Neural cell (in vitro differentiated cells): ENCODE measurements at regions not wholly inside any gene's neighbourhood (a gene's known extent, or its start where the extent isn't known, plus 50 kb on each side); places are given as distances from the start of the nearest gene placed in this dataset.

ENCODE experiments used
- H2AFZ ChIP-seq: fragments of 200-600, 300-800 bp; sonication (generic), shearing (Covaris generic); 2 replicates; pipeline ENCODE4 v1.6.0; 2014; ENCODE audit warnings: low read depth, mild to moderate bottlenecking, antibody characterized with exemption, low read length, moderate library complexity
- H3F3A ChIP-seq: fragments of 200-600 bp; shearing (Covaris generic); 2 replicates; pipeline ENCODE4 v1.6.1; 2016; ENCODE audit warnings: mild to moderate bottlenecking, moderate library complexity, mixed read lengths, antibody characterized with exemption, low read length; ENCODE audit not compliant: insufficient read depth, poor library complexity, severe bottlenecking
- H3K27ac ChIP-seq: fragments of 200-600, 300-800 bp; sonication (generic), shearing (Covaris generic); 2 replicates; pipeline ENCODE4 v1.5.1; 2014; ENCODE audit warnings: mild to moderate bottlenecking, low read length, moderate library complexity
- H3K27me3 ChIP-seq: fragments of 300-800, 200-600 bp; sonication (generic), shearing (Covaris generic); 2 replicates; pipeline ENCODE4 v1.6.0; 2014; ENCODE audit warnings: mild to moderate bottlenecking, low read depth, low read length, moderate library complexity; ENCODE audit not compliant: insufficient read depth
- H3K36me3 ChIP-seq: fragments of 300-800, 200-600 bp; sonication (generic), shearing (Covaris generic); 2 replicates; pipeline ENCODE4 v1.5.1; 2014; ENCODE audit warnings: mild to moderate bottlenecking, antibody characterized with exemption, low read length, moderate library complexity; ENCODE audit not compliant: insufficient read depth
- H3K4me2 ChIP-seq: fragments of 300-800, 200-600 bp; sonication (generic), shearing (Covaris generic); 2 replicates; pipeline ENCODE4 v1.6.0; 2014; ENCODE audit warnings: mild to moderate bottlenecking, low read length
- H3K4me3 ChIP-seq: fragments of 300-800, 200-600 bp; sonication (generic), shearing (Covaris generic); 2 replicates; pipeline ENCODE4 v1.5.1; 2014; ENCODE audit warnings: mild to moderate bottlenecking, low read length, moderate library complexity
- H3K79me2 ChIP-seq: fragments of 200-600 bp; shearing (Covaris generic); replicated peaks from 2 replicates; pipeline ENCODE4 v1.6.0; 2014; ENCODE audit warnings: mild to moderate bottlenecking, low read length, moderate library complexity; ENCODE audit not compliant: insufficient read depth
- H3K9ac ChIP-seq: fragments of 300-800, 200-600 bp; sonication (generic), shearing (Covaris generic); 2 replicates; pipeline ENCODE4 v1.6.1; 2016; ENCODE audit warnings: mild to moderate bottlenecking, low read length, mixed read lengths
- H3K9me2 ChIP-seq: fragments of 200-600 bp; shearing (Covaris generic); 2 replicates; pipeline ENCODE4 v1.6.1; 2016; ENCODE audit warnings: mild to moderate bottlenecking, low read length, mixed read lengths; ENCODE audit not compliant: insufficient read depth
- H3K9me3 ChIP-seq: fragments of 200-600, 300-800 bp; sonication (generic), shearing (Covaris generic); 2 replicates; pipeline ENCODE4 v1.6.1; 2016; ENCODE audit warnings: mild to moderate bottlenecking, mixed run types, low read length, moderate library complexity, mixed read lengths
- H4K20me1 ChIP-seq: fragments of 200-600 bp; shearing (Covaris generic); 2 replicates; pipeline ENCODE4 v1.6.1; 2016; ENCODE audit warnings: mild to moderate bottlenecking, mixed run types; ENCODE audit not compliant: insufficient read depth
- CTCF ChIP-seq: fragments of 450-650 bp; IDR thresholded peaks from 2 replicates; pipeline ENCODE4 v1.5.1; 2014; ENCODE audit warnings: antibody characterized with exemption, mild to moderate bottlenecking, moderate library complexity; ENCODE audit not compliant: poor library complexity, severe bottlenecking
- EP300 ChIP-seq: fragments of 450-650 bp; conservative IDR thresholded peaks from 2 replicates; pipeline ENCODE4 v1.6.1; 2014; ENCODE audit warnings: antibody characterized with exemption, mild to moderate bottlenecking, moderate library complexity; ENCODE audit not compliant: poor library complexity, severe bottlenecking
- EZH2 ChIP-seq: fragments of 200-600, 300-800 bp; shearing (Covaris generic), sonication (generic); IDR thresholded peaks from 2 replicates; pipeline ENCODE4 v1.6.1; 2014; ENCODE audit warnings: antibody characterized with exemption, low read length, borderline replicate concordance, mild to moderate bottlenecking; ENCODE audit not compliant: insufficient read depth, poor library complexity, severe bottlenecking
- MXI1 ChIP-seq: fragments of 450-650 bp; conservative IDR thresholded peaks from 2 replicates; pipeline ENCODE4 v1.6.1; 2014; ENCODE audit warnings: antibody characterized with exemption, mild to moderate bottlenecking; ENCODE audit not compliant: poor library complexity, severe bottlenecking
- POLR2AphosphoS5 ChIP-seq: IDR thresholded peaks from 2 replicates; pipeline ENCODE4 v1.6.1; 2012
- RAD21 ChIP-seq: fragments of 450-650 bp; conservative IDR thresholded peaks from 2 replicates; pipeline ENCODE4 v1.6.1; 2014; ENCODE audit warnings: antibody characterized with exemption, mild to moderate bottlenecking, moderate library complexity
- REST ChIP-seq: IDR thresholded peaks from 2 replicates; pipeline ENCODE4 v1.6.1; 2012; ENCODE audit warnings: borderline replicate concordance
- SMC3 ChIP-seq: fragments of 450-650 bp; conservative IDR thresholded peaks from 2 replicates; pipeline ENCODE4 v1.6.1; 2014; ENCODE audit warnings: antibody characterized with exemption, mild to moderate bottlenecking, moderate library complexity; ENCODE audit not compliant: poor library complexity
- TAF1 ChIP-seq: IDR thresholded peaks from 2 replicates; pipeline ENCODE4 v1.6.1; 2012; ENCODE audit warnings: low read depth

GRCh38 chr2:146987996-146988395, 856.8 kb upstream of the ACVR2A start:
- Histone ChIP-seq H3K27ac (no peak overlapping the region), H4K20me1 (no peaks in the 10 kb centered on the region), H2AFZ (no peak overlapping the region), H3K27me3 (no peaks in the 10 kb centered on the region), H3K9me3 (no peaks in the 10 kb centered on the region), H3K4me3 (no peak overlapping the region), H3K9me2 (no peaks in the 10 kb centered on the region), H3K9ac (no peak overlapping the region), H3F3A (no peaks in the 10 kb centered on the region), H3K79me2 (no peaks in the 10 kb centered on the region), H3K36me3 (no peaks in the 10 kb centered on the region), H3K4me2 (no peak overlapping the region)
- TF ChIP-seq MXI1: no peak
- TF ChIP-seq POLR2AphosphoS5: no peak
- no peak for TF ChIP-seq RAD21
- TF ChIP-seq TAF1: no peak
- no peak for TF ChIP-seq SMC3
- TF ChIP-seq CTCF: no peak
- TF ChIP-seq REST: no peak
- TF ChIP-seq EP300: no peak
- TF ChIP-seq EZH2: no peak

- H2AFZ ChIP-seq: no peak overlapping the region
- no peaks in the 10 kb centered on the region for H3K27me3 ChIP-seq
- H3K36me3 ChIP-seq: no peaks in the 10 kb centered on the region
- H3K9me3 ChIP-seq: no peaks in the 10 kb centered on the region
- no peak overlapping the region for H3K4me2 ChIP-seq
- H3K4me3 ChIP-seq: no peak overlapping the region
- H3K79me2 ChIP-seq: no peaks in the 10 kb centered on the region
- H3K9ac ChIP-seq: no peak overlapping the region
- no peaks in the 10 kb centered on the region for H3F3A ChIP-seq
- TF ChIP-seq EP300 (no peak), SMC3 (no peak), CTCF (no peak), EZH2 (no peak), REST (no peak), MXI1 (no peak)
- no peak overlapping the region for H3K27ac ChIP-seq
- no peaks in the 10 kb centered on the region for H3K9me2 ChIP-seq
- H4K20me1 ChIP-seq: no peaks in the 10 kb centered on the region
Observed at GRCh38 chr2:146986161-146986560, 858.7 kb upstream of the ACVR2A start.
